Cardiac fibroblast (primary cell): ENCODE measurements at regions not wholly inside any gene's neighbourhood (a gene's known extent, or its start where the extent isn't known, plus 50 kb on each side); places are given as distances from the start of the nearest gene placed in this dataset.
A peak's percentile ranks its signal among the peaks of the same experiment; 100 is the strongest.
"Not testable (repeated sequence)": the region's sequence is repeated elsewhere in the genome, so short reads cannot be mapped to it uniquely, and the experiment has no call there.

Experiments used
- DNase-seq, 2 donors: peaks; one replicate each; pipeline versions ENCODE4 v3.0.0 to v3.0.0-alpha.2; 2010; ENCODE audit warnings: low read depth in 2 of 2
- H3K4me3 ChIP-seq, 2 donors: replicated peaks in 1 of 2; 1 replicate in 1 of 2; 2 replicates in 1 of 2; pipeline ENCODE4 v1.5.1; 2011; ENCODE audit warnings: low read depth in 2 of 2, low read length in 2 of 2, mild to moderate bottlenecking in 2 of 2, moderate library complexity in 1 of 2
- TF ChIP-seq, protein P1 (sequence below): IDR thresholded peaks from one replicate; pipeline ENCODE4 v1.5.1; 2011; ENCODE audit warnings: low read depth, mild to moderate bottlenecking, low read length, inconsistent platforms

DNA sequence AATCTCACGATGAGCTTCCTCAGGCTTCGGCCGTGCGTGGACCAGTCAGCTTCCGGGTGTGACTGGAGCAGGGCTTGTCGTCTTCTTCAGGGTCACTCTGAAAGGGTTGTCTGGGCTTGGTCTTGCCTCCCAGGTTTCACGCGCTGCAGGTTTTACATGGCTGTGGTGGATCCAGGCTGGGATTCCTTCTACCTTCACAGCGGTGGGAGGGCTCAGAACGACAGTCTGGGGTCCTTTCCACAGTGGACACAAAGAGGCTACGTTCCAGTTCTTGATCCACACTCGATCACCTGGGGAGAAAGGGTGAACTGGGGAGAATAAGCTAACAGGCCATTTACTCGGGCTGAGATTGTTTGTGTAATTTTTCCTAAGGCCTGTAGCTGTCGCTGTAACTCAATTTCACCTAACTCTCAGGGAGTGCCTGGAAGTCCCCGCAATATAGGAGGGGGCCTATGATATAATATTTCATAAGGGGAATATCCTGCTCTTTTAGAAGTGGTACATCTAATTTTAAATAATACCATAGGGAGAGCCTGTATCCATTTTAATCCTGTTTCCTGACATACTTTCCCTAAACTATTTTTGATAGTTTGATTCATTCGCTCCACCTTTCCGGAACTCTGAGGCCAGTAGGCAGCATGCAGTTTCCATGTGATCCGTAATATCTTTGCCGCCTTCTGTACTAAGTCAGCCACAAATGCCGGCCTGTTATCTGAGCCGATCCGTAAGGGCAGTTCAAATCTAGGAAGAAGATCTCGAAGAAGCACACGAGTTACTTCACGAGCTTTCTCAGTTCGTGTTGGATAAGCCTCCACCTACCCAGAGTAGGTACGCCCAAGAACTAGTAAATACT lies 97.4 kb upstream of the ZNF195 start:
- H3K4me3 ChIP-seq, DNase-seq: not testable (repeated sequence)
- TF ChIP-seq, protein P1, sequence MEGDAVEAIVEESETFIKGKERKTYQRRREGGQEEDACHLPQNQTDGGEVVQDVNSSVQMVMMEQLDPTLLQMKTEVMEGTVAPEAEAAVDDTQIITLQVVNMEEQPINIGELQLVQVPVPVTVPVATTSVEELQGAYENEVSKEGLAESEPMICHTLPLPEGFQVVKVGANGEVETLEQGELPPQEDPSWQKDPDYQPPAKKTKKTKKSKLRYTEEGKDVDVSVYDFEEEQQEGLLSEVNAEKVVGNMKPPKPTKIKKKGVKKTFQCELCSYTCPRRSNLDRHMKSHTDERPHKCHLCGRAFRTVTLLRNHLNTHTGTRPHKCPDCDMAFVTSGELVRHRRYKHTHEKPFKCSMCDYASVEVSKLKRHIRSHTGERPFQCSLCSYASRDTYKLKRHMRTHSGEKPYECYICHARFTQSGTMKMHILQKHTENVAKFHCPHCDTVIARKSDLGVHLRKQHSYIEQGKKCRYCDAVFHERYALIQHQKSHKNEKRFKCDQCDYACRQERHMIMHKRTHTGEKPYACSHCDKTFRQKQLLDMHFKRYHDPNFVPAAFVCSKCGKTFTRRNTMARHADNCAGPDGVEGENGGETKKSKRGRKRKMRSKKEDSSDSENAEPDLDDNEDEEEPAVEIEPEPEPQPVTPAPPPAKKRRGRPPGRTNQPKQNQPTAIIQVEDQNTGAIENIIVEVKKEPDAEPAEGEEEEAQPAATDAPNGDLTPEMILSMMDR = peak; percentile 21

DNA sequence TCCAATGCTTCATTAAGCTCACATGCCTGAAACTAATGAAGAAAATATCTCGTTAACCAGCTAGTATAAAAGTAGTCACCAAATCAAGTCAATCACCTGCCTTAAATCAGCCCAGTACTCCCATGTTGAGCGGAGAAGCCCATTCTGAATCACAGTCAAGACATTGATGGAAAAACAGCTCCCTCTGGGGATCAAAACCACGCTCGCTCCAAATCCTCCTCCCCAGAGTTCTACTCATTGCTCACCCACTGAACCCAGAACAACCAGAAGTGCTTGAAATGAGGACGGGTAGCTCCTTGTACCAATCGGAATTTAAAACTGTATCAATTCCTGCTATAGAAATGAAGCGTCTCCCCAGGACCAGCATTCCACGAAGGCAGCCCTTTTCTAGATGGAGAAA lies 90.0 kb upstream of the ZNF195 start:
- not testable (repeated sequence) for DNase-seq, H3K4me3 ChIP-seq

DNA sequence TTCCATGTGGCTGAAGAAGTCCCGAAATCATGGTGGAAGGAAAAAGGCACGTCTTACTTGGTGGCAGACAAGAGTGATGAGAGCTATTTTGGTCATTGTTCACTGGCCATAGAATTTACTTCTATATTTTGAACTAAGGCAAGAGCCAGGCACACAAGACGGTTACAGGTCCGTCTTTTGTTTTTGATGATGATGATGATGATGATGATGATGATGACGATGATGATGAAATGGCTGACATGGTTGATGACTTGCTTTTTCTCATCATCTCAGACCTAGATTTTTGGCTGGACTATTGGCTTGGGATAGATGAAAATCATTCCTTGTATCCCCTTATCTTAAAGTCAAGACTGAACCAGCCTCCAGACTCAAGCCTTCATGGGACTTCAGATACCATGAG lies 88.7 kb upstream of the ZNF195 start:
- not testable (repeated sequence) for DNase-seq, H3K4me3 ChIP-seq

DNA sequence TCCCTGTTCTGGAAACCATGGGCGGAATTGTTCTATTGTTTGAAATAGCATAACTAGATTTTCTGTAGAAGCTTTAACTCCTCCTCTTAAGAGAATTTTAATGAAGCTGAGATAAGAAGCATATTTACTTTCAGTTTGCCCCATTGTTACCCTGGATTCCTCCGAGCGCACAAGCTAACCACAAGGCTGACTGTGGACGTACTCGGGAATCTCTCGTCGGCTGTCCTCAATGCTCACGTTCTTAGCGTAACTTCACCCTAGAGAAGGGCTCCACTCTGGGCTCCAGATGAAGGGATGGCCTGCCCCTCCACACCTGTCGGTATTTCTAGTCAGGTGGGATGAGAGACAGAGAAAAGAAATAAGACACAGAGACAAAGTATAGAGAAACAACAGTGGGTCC lies 76.7 kb upstream of the ZNF195 start:
- H3K4me3 ChIP-seq, DNase-seq: not testable (repeated sequence)

DNA sequence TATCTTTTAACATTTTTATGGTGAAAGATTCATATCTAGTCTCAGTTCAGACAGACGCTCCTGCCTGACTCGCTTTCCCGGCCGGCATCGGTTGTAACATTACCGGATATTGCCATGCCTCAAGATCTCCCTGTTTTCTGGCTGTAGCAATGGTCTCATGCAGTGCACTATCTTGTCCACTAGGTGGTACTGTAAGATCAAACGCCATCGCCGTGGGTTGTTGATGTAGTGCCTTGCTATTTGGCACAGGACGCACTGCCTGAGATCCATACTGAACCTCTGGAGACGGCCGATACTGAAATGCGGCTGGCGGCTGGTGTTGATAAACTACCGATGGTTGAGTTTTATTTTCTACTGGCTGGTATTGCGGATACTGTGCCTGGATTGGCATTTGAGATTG lies 75.9 kb upstream of the ZNF195 start:
- not testable (repeated sequence) for H3K4me3 ChIP-seq
- TF ChIP-seq, protein P1 = peak; percentile 59

DNA sequence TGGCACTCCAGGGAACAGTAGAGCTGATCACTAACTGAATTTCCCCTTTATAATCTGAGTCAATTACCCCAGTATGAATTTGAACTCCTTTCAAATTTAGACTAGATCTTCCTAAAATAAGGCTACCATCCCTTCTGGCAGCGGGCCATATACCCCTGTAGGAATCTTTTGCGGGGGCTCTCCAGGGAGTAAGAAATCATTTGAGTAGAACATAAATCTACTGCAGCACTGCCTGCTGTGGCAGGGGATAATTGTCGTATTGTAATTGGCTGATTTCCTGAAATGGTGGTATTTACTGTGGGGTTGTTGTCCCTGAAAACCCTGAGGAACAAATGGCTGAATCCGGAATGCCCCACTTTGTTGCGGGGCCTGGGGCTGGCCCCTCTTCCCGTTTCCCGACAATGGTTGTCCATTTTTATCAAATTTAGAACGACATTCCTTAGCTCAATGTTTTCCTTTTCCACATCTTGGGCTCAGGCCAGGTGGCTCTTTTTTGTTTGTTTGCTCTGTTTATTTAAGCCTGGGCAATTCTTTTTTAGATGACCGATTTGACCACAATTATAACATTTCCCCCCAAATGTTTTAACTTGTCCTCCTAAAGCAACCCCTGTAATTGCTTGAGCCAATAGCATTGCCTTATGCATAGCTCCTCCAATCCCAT lies 74.8 kb upstream of the ZNF195 start:
- H3K4me3 ChIP-seq, DNase-seq: not testable (repeated sequence)

More for the DNA sequence above, 75.9 kb upstream of the ZNF195 start:
- peak; percentile 64 to 73 for DNase-seq

DNA sequence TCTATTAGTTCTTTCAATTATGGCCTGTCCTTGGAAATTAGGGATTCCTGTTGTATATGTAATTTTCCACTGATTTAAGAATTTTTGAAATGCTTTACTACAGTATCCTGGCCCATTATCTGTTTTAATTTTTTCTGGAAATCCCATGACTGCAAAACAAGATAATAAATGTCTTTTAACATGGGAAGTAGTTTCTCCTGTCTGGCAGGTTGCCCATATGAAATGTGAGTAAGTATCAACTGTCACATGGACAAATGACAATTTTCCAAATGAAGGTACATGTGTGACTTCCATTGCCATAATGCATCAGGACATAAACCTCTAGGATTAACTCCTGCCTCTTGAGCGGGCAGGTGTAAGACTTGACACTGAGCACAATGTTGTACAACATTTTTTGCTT lies 71.9 kb upstream of the ZNF195 start:
- not testable (repeated sequence) for DNase-seq, H3K4me3 ChIP-seq

DNA sequence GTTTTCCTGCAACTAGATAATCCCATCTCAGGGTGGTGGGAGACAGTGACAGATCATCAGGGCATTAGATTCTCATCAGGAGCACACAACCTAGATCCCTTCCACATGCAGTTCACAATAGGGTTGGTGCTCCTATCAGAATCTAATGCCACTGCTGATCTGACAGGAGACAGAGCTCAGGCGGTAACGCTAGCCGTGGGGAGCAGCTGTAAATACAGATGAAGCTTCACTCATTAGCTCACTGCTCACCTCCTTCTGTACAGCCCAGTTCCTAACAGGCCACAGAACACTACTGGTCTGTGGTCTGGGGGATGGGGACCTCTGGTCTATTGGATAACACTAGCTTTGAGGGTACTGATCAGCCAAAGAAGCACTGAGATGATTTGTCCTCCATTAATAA lies 66.6 kb upstream of the ZNF195 start:
- H3K4me3 ChIP-seq, DNase-seq: not testable (repeated sequence)

DNA sequence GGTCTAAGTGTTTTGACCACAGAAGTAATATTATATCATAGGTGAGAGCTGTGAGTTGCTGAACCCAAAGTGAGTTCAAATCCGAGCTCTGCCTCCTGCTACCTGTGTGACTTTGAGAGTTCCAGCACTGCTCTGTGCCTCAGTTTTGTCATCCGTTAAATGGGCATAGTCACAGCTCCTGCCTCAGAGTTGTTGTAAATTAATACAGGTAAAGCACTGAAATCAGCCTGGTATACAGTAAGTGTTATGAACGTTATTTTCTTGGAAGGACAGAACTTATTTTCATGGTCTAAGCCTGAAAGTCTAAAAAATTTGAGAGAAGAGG lies 65.4 kb upstream of the ZNF195 start:
- H3K4me3 ChIP-seq, DNase-seq: not testable (repeated sequence)

DNA sequence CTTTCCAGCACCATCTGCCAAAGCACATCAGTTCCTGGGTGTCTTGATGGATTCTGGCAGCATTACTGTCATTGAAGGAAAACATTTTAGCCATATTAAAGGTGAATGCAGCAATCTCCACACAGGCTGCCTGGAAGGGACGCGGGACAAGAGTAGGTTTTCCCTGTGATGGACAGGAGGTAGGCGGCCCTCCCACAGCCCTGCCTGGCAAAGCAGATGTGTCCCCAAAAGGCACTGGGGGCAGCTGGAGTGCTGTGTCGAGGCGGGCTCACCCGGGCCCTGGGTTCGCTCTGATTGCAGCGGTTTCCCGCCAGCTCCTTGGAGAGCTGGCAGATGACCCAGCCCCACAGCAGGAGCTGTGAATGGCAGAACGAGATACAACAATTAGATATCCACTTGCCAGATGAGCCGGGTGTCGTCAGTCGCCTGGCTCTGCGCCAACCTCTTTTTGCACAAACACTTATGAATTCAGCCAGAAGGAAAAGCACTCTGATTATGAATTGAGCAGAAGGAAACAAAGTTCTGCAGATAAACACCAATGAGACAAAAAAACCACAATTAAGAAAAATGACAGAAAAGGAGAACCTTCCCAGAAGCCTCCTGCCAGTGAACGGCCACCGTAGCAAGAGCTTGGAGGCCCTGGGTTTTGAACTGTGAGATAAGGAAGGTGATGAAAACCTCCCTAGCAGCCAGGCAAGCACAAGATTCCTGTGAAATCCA lies 64.9 kb upstream of the ZNF195 start:
- DNase-seq = peak in 1 of 2 donors; percentile 37
- not testable (repeated sequence) for H3K4me3 ChIP-seq

DNA sequence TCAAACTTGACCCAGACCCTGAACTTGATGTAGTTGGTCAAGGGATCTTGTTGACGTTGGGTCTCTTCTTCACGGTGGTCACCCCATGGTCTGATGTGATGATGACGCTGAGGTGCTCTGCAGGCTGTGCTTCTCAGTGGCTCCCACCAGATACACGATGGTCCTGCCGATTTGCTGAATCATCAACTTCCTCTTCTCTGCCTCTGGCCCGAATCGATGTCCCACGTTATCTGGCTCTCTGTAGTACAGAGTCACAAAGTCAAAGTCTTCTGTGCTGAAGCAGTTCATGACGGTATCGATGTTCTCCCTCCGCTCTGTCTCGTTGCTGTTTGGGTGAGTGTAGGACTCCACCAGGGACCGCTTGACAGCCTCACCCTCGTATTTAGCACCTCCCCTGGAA lies 58.5 kb upstream of the ZNF195 start:
- DNase-seq, H3K4me3 ChIP-seq: not testable (repeated sequence)
